Progenitor cell of endocrine pancreas (in vitro differentiated cells): ENCODE measurements at regions not wholly inside any gene's neighbourhood (a gene's known extent, or its start where the extent isn't known, plus 50 kb on each side); places are given as distances from the start of the nearest gene placed in this dataset.

Source experiments
- DNase-seq: peaks from one replicate; pipeline ENCODE4 v3.0.0; 2021; ENCODE audit warnings: low spot score; ENCODE audit not compliant: unreplicated experiment
- H3K27ac Mint-ChIP-seq: 2 replicates; pipeline ENCODE4 v1.8.0; 2021; ENCODE audit warnings: mild to moderate bottlenecking, moderate library complexity, mixed read lengths
- H3K27me3 Mint-ChIP-seq: 2 replicates; pipeline ENCODE4 v1.8.0; 2021; ENCODE audit warnings: mixed read lengths
- H3K36me3 Mint-ChIP-seq: 2 replicates; pipeline ENCODE4 v1.8.0; 2022; ENCODE audit warnings: mixed read lengths; ENCODE audit not compliant: insufficient read depth
- H3K4me1 Mint-ChIP-seq: 2 replicates; pipeline ENCODE4 v1.8.0; 2021; ENCODE audit warnings: low read depth, mixed read lengths
- H3K4me3 Mint-ChIP-seq: 2 replicates; pipeline ENCODE4 v1.8.0; 2021; ENCODE audit warnings: low read depth, mild to moderate bottlenecking, moderate library complexity, mixed read lengths
- H3K9me3 Mint-ChIP-seq: 2 replicates; pipeline ENCODE4 v1.8.0; 2021; ENCODE audit warnings: low read depth, mixed read lengths
- TF ChIP-seq, protein P1 (sequence below): fragments of 200-600 bp; sonication (generic); IDR thresholded peaks from one replicate; pipeline ENCODE4 v1.5.0; 2021; ENCODE audit warnings: antibody characterized with exemption, mild to moderate bottlenecking; ENCODE audit not compliant: unreplicated experiment

DNA sequence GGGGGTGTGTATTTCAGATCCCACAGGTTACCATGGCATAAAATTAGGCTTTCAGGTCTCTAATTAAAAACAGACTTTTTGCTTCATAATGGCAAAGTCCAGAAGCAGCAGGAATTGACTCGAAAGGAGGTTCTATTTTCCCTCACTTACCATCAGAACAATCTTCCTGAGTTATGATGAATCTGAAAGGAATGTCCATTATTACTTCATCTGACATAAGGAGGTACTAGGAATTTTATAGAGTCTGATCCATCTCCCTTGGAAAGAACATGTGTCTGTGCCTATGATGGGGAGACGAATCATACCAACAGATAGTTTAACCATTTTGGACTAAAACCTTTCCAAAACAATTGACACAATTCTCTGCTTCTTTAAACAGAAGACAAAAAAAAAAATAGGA lies 206.3 kb upstream of the FGF13 start:
- H3K4me1 Mint-ChIP-seq, result peaks cover 1% of the 10 kb centered on the region
- no peak overlapping the region for H3K4me3 Mint-ChIP-seq
- TF ChIP-seq, protein P1, sequence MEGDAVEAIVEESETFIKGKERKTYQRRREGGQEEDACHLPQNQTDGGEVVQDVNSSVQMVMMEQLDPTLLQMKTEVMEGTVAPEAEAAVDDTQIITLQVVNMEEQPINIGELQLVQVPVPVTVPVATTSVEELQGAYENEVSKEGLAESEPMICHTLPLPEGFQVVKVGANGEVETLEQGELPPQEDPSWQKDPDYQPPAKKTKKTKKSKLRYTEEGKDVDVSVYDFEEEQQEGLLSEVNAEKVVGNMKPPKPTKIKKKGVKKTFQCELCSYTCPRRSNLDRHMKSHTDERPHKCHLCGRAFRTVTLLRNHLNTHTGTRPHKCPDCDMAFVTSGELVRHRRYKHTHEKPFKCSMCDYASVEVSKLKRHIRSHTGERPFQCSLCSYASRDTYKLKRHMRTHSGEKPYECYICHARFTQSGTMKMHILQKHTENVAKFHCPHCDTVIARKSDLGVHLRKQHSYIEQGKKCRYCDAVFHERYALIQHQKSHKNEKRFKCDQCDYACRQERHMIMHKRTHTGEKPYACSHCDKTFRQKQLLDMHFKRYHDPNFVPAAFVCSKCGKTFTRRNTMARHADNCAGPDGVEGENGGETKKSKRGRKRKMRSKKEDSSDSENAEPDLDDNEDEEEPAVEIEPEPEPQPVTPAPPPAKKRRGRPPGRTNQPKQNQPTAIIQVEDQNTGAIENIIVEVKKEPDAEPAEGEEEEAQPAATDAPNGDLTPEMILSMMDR, result no peak
- no peaks in the 10 kb centered on the region for H3K9me3 Mint-ChIP-seq
- no peak overlapping the region for H3K27ac Mint-ChIP-seq
- H3K36me3 Mint-ChIP-seq, result no peaks in the 10 kb centered on the region
- no peaks in the 10 kb centered on the region for H3K27me3 Mint-ChIP-seq
- DNase-seq, result no peak

DNA sequence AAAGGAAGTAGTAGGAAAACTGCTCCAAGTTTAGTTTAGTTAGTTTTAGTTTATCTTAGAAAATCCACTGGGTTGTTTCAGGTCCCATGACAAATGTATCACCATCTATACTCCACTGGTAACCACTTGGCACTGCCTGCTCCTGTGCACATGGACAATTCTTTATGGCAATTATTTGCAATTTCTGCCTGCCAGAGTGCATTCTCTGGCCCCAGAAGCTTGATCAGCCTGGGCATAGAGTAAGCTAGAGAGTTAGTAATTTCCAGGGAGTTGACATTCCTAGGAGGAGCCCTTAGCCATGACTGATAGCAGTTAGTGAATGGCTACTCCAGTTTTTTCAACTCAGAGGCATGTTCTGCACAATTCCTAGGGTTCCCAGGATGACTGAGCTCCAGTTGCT lies 203.2 kb upstream of the FGF13 start:
- Mint-ChIP-seq H3K36me3 (no peaks in the 10 kb centered on the region), H3K27me3 (no peaks in the 10 kb centered on the region), H3K27ac (no peak overlapping the region), H3K9me3 (no peaks in the 10 kb centered on the region), H3K4me3 (no peak overlapping the region), H3K4me1 (peaks cover 5% of the 10 kb centered on the region)
- DNase-seq, result no peak
- TF ChIP-seq, protein P1, result no peak

DNA sequence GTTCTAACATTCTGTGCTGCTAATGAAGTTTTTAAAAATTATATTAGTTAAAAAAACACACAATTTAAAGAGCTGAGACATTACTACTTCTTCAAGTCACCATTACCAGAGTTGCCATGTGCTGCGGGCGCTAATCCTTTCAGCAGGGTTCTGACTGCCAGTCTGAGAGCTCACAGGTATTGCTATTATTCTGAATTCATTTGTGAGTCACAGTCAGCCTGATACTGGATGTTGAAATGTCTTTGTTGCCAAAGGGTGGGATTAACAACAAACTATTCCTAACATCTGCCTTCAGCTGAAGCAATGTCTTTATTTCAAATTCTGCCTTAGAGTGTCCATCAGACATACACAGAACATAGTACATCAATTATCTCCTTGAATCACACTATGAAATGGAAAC lies 197.1 kb upstream of the FGF13 start:
- DNase-seq, result no peak
- no peaks in the 10 kb centered on the region for H3K27me3 Mint-ChIP-seq
- H3K4me3 Mint-ChIP-seq, result no peak overlapping the region
- H3K36me3 Mint-ChIP-seq, result no peaks in the 10 kb centered on the region
- H3K4me1 Mint-ChIP-seq, result peaks cover 4% of the 10 kb centered on the region
- TF ChIP-seq, protein P1, result no peak
- H3K27ac Mint-ChIP-seq, result no peak overlapping the region
- no peaks in the 10 kb centered on the region for H3K9me3 Mint-ChIP-seq

DNA sequence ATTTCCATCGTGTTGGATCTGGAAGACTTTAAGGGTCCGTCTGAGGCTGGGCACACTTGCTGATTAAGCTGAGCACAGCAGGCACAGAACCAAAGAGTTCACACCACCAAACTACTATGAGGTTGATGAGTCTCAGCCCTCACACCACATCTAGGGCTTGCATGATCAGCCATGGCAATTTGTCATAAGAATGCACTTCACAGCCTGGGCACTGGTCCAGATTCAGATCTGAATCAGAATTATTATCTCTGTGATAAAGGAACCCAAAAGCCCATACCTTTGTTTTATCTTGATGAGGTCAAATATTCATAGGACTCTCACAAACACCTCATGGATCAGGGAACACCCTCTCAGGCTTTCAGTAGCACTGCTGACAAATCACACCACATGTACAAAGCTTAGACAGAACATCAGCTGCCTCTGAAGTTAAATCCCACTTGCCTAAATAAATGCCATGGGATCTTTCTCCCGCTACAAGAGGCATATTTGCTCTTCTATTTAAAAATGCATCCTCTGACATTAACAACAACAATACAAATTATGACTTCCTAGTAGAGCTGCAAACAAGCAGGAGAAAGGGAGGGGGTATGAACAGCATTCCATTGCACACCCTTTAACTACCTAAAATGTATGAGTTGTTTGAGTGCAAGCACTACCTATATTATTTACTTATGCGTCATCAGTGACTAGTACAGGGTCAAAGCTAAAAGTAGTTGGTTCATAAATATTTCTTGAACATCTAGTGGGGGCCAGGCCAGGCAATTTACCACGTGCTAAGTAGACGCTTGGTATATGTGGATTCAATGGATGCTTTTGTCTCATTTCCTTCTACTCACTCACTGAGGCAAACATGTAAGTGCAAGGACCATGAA lies 186.3 kb upstream of the FGF13 start:
- no peak overlapping the region for H3K27ac Mint-ChIP-seq
- no peak for DNase-seq
- TF ChIP-seq, protein P1, result no peak
- H3K27me3 Mint-ChIP-seq, result no peaks in the 10 kb centered on the region
- H3K4me3 Mint-ChIP-seq, result no peak overlapping the region
- no peaks in the 10 kb centered on the region for H3K4me1 Mint-ChIP-seq
- no peaks in the 10 kb centered on the region for H3K36me3 Mint-ChIP-seq
- no peaks in the 10 kb centered on the region for H3K9me3 Mint-ChIP-seq

DNA sequence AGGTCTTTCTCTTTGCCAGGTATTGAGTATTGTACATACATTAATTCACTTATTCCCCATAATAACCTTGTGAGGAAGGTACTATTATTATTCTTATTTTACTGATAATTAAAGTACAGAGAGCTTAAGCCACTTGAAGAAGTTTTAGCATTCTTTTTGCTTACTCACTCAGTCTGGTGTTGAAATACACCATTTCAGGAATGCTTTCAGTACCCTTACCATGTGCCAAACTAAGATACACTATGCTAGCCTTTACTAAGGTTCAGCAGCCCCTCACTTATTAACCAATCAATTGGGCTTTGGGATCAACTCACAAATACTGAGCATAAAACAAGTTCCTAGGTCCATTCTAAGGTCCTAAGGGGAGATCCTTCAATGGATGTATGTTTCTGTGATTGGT lies 179.0 kb upstream of the FGF13 start:
- H3K36me3 Mint-ChIP-seq, result no peaks in the 10 kb centered on the region
- DNase-seq, result no peak
- no peaks in the 10 kb centered on the region for H3K27me3 Mint-ChIP-seq
- TF ChIP-seq, protein P1, result no peak
- H3K27ac Mint-ChIP-seq, result no peak overlapping the region
- no peaks in the 10 kb centered on the region for H3K9me3 Mint-ChIP-seq
- H3K4me1 Mint-ChIP-seq, result no peaks in the 10 kb centered on the region
- H3K4me3 Mint-ChIP-seq, result no peak overlapping the region
